Breast epithelium (tissue), 4 donors: ENCODE measurements at regions not wholly inside any gene's neighbourhood (a gene's known extent, or its start where the extent isn't known, plus 50 kb on each side); places are given as distances from the start of the nearest gene placed in this dataset.

Source experiments
- DNase-seq, 2 donors: peaks; one replicate each; pipeline ENCODE4 v3.0.0-alpha.2; 2019; ENCODE audit warnings: low spot score in 2 of 2
- H3K27ac ChIP-seq, 2 donors: fragments of 200-600 bp; sonication (generic) in 1 of 2; one replicate each; pipeline ENCODE4 v1.5.1; 2016 to 2019; ENCODE audit warnings: mild to moderate bottlenecking in 1 of 2
- H3K27me3 ChIP-seq, 2 donors: fragments of 200-600 bp; sonication (generic) in 1 of 2; one replicate each; pipeline versions ENCODE4 v1.5.1 to v1.6.0; 2017 to 2019; ENCODE audit warnings: control low read depth in 1 of 2, mild to moderate bottlenecking in 1 of 2
- H3K36me3 ChIP-seq: fragments of 200-600 bp; one replicate; pipeline ENCODE4 v1.5.1; 2019
- H3K4me1 ChIP-seq, 2 donors: fragments of 200-600 bp; sonication (generic); one replicate each; pipeline ENCODE4 v1.5.1; 2016 to 2019; ENCODE audit warnings: control low read depth in 1 of 2
- H3K4me3 ChIP-seq, 3 donors: fragments of 200-600 bp; sonication (generic); 1 replicate in 2 of 3; 2 replicates in 1 of 3; pipeline ENCODE4 v1.5.1; 2016 to 2019; ENCODE audit warnings: mild to moderate bottlenecking in 3 of 3, moderate library complexity in 2 of 3
- H3K9me3 ChIP-seq, 2 donors: fragments of 200-600 bp; sonication (generic) in 1 of 2; one replicate each; pipeline ENCODE4 v1.5.1; 2016 to 2019; ENCODE audit warnings: control low read depth in 1 of 2
- POLR2A ChIP-seq: fragments of 450-650 bp; IDR thresholded peaks from one replicate; pipeline ENCODE4 v1.6.1; 2016; ENCODE audit warnings: antibody characterized with exemption, mild to moderate bottlenecking, moderate library complexity
- POLR2AphosphoS5 ChIP-seq, 3 donors: sonication (generic); formaldehyde crosslinking; IDR thresholded peaks; one replicate each; pipeline ENCODE4 v1.6.1; 2017; ENCODE audit warnings: antibody characterized with exemption in 3 of 3
- intact Hi-C: fragments of 100-400 bp; cut with DNase I; formaldehyde crosslinking; loops from one replicate; pipeline ENCODE4 v1.15.1; 2023; ENCODE audit warnings: low total_unique reads
- TF ChIP-seq, protein P1 (sequence below), 3 donors: fragments of 450-650 bp; IDR thresholded peaks; one replicate each; pipeline ENCODE4 v1.5.1; 2016 to 2017; ENCODE audit warnings: antibody characterized with exemption in 3 of 3, mild to moderate bottlenecking in 3 of 3, moderate library complexity in 3 of 3

GRCh38 chr9:116009420-116009819, 144.2 kb upstream of the PAPPA start:
- H3K4me1 ChIP-seq, result no peaks in the 10 kb centered on the region
- H3K27me3 ChIP-seq, result no peaks in the 10 kb centered on the region
- H3K9me3 ChIP-seq, result no peaks in the 10 kb centered on the region
- intact Hi-C loops, result no loop called here
- no peak overlapping the region for H3K4me3 ChIP-seq
- no peaks in the 10 kb centered on the region for H3K36me3 ChIP-seq
- no peak for DNase-seq
- TF ChIP-seq POLR2AphosphoS5 (IDR thresholded peaks at IDR 0.05) (no peak), POLR2A (no peak)
- TF ChIP-seq, protein P1, sequence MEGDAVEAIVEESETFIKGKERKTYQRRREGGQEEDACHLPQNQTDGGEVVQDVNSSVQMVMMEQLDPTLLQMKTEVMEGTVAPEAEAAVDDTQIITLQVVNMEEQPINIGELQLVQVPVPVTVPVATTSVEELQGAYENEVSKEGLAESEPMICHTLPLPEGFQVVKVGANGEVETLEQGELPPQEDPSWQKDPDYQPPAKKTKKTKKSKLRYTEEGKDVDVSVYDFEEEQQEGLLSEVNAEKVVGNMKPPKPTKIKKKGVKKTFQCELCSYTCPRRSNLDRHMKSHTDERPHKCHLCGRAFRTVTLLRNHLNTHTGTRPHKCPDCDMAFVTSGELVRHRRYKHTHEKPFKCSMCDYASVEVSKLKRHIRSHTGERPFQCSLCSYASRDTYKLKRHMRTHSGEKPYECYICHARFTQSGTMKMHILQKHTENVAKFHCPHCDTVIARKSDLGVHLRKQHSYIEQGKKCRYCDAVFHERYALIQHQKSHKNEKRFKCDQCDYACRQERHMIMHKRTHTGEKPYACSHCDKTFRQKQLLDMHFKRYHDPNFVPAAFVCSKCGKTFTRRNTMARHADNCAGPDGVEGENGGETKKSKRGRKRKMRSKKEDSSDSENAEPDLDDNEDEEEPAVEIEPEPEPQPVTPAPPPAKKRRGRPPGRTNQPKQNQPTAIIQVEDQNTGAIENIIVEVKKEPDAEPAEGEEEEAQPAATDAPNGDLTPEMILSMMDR (IDR thresholded peaks at IDR 0.05), result no peak
- no peak overlapping the region for H3K27ac ChIP-seq

GRCh38 chr9:116015855-116016254, 137.7 kb upstream of the PAPPA start:
- Histone ChIP-seq H3K4me3 (no peak overlapping the region), H3K27ac (no peak overlapping the region), H3K4me1 (no peaks in the 10 kb centered on the region), H3K36me3 (no peaks in the 10 kb centered on the region), H3K27me3 (no peaks in the 10 kb centered on the region), H3K9me3 (no peaks in the 10 kb centered on the region)
- intact Hi-C loops, result no loop called here
- no peak for DNase-seq
- TF ChIP-seq POLR2A (no peak), POLR2AphosphoS5 (IDR thresholded peaks at IDR 0.05) (no peak)
- TF ChIP-seq, protein P1 (IDR thresholded peaks at IDR 0.05), result no peak

GRCh38 chr9:116020146-116020545, 133.4 kb upstream of the PAPPA start:
- no peaks in the 10 kb centered on the region for H3K36me3 ChIP-seq
- no peak for DNase-seq
- H3K27ac ChIP-seq, result no peak overlapping the region
- H3K9me3 ChIP-seq, result no peaks in the 10 kb centered on the region
- no peak overlapping the region for H3K4me3 ChIP-seq
- no peaks in the 10 kb centered on the region for H3K27me3 ChIP-seq
- TF ChIP-seq POLR2AphosphoS5 (IDR thresholded peaks at IDR 0.05), result no peak
- no peak for TF ChIP-seq POLR2A
- TF ChIP-seq, protein P1 (IDR thresholded peaks at IDR 0.05), result no peak
- intact Hi-C loops, result no loop called here
- H3K4me1 ChIP-seq, result no peaks in the 10 kb centered on the region

- Histone ChIP-seq H3K4me3 (no peak overlapping the region), H3K36me3 (no peaks in the 10 kb centered on the region), H3K27me3 (no peaks in the 10 kb centered on the region), H3K9me3 (no peaks in the 10 kb centered on the region), H3K27ac (no peak overlapping the region), H3K4me1 (no peaks in the 10 kb centered on the region)
- intact Hi-C loops, result no loop called here
- no peak for DNase-seq
- TF ChIP-seq, protein P1 (IDR thresholded peaks at IDR 0.05), result no peak
- no peak for TF ChIP-seq POLR2A
- no peak for TF ChIP-seq POLR2AphosphoS5 (IDR thresholded peaks at IDR 0.05)
Observed at GRCh38 chr9:116020801-116021200, 132.8 kb upstream of the PAPPA start.

DNA sequence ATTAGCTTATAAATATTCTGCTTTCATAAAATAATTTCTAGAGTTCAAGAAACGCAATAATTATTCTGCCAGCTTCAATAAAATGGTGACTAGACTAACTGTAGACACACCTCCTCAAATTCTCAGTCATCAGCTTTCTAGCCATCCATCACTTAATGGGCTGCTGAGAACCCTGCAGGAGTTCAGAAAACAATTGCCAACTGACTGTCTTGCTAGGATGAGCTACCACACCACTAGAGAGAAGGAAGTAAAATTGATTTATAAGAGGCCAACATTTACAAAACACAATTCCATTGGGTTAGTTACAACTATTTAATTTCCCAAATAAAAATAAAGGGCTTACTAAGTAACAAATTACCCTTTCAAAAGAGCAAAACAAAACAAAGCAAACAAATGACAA, 126.5 kb upstream of the PAPPA start:
- no peak for DNase-seq
- no peak overlapping the region for H3K4me3 ChIP-seq
- H3K4me1 ChIP-seq, result no peaks in the 10 kb centered on the region
- H3K36me3 ChIP-seq, result no peaks in the 10 kb centered on the region
- intact Hi-C loops, result no loop called here
- no peak for TF ChIP-seq POLR2A
- TF ChIP-seq, protein P1 (IDR thresholded peaks at IDR 0.05), result no peak
- TF ChIP-seq POLR2AphosphoS5 (IDR thresholded peaks at IDR 0.05), result no peak
- H3K9me3 ChIP-seq, result peaks cover 4 to 19% of the 10 kb centered on the region in 2 donors
- H3K27ac ChIP-seq, result no peak overlapping the region
- H3K27me3 ChIP-seq, result no peaks in the 10 kb centered on the region
